HFFc6 (cell line): ENCODE measurements at regions not wholly inside any gene's neighbourhood (a gene's known extent, or its start where the extent isn't known, plus 50 kb on each side); places are given as distances from the start of the nearest gene placed in this dataset.

Experiments used
- DNase-seq: peaks from one replicate; pipeline ENCODE4 v3.0.0-alpha.2; 2018
- H3K27ac Mint-ChIP-seq: 2 replicates; pipeline ENCODE4 v1.8.0; 2020; ENCODE audit warnings: mild to moderate bottlenecking, mixed read lengths
- H3K27me3 Mint-ChIP-seq: 2 replicates; pipeline ENCODE4 v1.8.0; 2021; ENCODE audit warnings: mild to moderate bottlenecking, moderate library complexity, mixed read lengths; ENCODE audit not compliant: insufficient read depth
- H3K36me3 Mint-ChIP-seq: 2 replicates; pipeline ENCODE4 v1.8.0; 2021; ENCODE audit warnings: low read depth, mixed read lengths
- H3K4me1 Mint-ChIP-seq: 2 replicates; pipeline ENCODE4 v1.8.0; 2020; ENCODE audit warnings: low read depth, mixed read lengths
- H3K4me3 Mint-ChIP-seq: 2 replicates; pipeline ENCODE4 v1.8.0; 2020; ENCODE audit warnings: mild to moderate bottlenecking, moderate library complexity, mixed read lengths
- H3K9me3 Mint-ChIP-seq: 2 replicates; pipeline ENCODE4 v1.8.0; 2020; ENCODE audit warnings: mild to moderate bottlenecking, mixed read lengths
- TF ChIP-seq, protein P1 (sequence below): fragments of 200-600 bp; sonication (generic); IDR thresholded peaks from 2 replicates; pipeline ENCODE4 v1.5.0; 2021; ENCODE audit warnings: antibody characterized with exemption, mild to moderate bottlenecking

DNA sequence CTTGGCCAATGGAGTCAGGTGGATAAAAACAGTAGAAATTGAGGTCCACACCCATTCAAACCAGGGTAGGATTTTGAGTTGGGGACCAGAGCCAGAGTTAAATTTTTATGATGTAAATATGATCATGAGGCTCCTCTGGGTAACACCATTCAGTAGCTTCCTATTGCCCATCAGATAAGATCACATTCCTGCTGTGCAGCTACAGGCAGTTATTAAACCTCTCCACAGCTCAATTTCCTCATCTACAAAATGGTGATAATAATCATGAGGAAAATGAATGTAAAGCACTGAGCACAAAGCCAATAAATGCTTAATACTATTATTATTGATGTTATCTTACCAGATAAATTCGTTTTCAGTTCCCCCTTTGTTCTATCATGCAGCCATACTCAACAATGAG lies 432.0 kb downstream of the CAAP1 start:
- Mint-ChIP-seq H3K27me3 (no peaks in the 10 kb centered on the region), H3K27ac (no peak overlapping the region), H3K4me1 (no peaks in the 10 kb centered on the region), H3K9me3 (peaks cover 4% of the 10 kb centered on the region; the same call in 1 of the 2 replicates), H3K36me3 (no peaks in the 10 kb centered on the region), H3K4me3 (no peak overlapping the region)
- TF ChIP-seq, protein P1, sequence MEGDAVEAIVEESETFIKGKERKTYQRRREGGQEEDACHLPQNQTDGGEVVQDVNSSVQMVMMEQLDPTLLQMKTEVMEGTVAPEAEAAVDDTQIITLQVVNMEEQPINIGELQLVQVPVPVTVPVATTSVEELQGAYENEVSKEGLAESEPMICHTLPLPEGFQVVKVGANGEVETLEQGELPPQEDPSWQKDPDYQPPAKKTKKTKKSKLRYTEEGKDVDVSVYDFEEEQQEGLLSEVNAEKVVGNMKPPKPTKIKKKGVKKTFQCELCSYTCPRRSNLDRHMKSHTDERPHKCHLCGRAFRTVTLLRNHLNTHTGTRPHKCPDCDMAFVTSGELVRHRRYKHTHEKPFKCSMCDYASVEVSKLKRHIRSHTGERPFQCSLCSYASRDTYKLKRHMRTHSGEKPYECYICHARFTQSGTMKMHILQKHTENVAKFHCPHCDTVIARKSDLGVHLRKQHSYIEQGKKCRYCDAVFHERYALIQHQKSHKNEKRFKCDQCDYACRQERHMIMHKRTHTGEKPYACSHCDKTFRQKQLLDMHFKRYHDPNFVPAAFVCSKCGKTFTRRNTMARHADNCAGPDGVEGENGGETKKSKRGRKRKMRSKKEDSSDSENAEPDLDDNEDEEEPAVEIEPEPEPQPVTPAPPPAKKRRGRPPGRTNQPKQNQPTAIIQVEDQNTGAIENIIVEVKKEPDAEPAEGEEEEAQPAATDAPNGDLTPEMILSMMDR: no peak
- DNase-seq: no peak

- Mint-ChIP-seq H3K4me1 (no peaks in the 10 kb centered on the region), H3K4me3 (no peak overlapping the region), H3K9me3 (peaks cover 4% of the 10 kb centered on the region; the same call in 1 of the 2 replicates), H3K27me3 (no peaks in the 10 kb centered on the region), H3K27ac (no peak overlapping the region), H3K36me3 (no peaks in the 10 kb centered on the region)
- TF ChIP-seq, protein P1: no peak
- DNase-seq: no peak
Observed at GRCh38 chr9:26459959-26460358, 432.6 kb downstream of the CAAP1 start.

DNA sequence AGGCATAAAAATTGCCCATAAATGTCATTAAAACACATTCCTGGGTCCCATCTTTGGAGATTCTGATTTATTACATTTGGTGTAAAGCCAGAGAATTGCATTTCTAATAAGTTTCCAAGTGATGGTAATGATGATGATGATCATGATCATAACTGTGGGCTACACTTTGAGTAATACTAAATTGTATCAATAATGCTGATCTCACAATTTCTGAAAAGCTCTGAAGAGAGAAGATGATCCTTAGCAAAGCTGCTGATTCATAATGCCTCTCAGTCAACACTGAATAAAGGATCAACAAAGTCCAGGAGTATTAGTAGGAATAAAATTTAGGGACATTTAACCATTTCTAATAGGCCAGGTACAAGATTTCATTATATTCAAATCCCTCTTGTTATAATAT lies 434.5 kb downstream of the CAAP1 start:
- Mint-ChIP-seq H3K9me3 (peaks cover 4% of the 10 kb centered on the region; the same call in 1 of the 2 replicates), H3K36me3 (no peaks in the 10 kb centered on the region), H3K27ac (no peak overlapping the region), H3K4me1 (no peaks in the 10 kb centered on the region), H3K27me3 (no peaks in the 10 kb centered on the region), H3K4me3 (no peak overlapping the region)
- TF ChIP-seq, protein P1: no peak
- no peak for DNase-seq

GRCh38 chr9:26457151-26457550 lies 435.5 kb downstream of the CAAP1 start:
- peaks cover 4% of the 10 kb centered on the region; the same call in 1 of the 2 replicates for H3K9me3 Mint-ChIP-seq
- DNase-seq: no peak
- H3K27ac Mint-ChIP-seq: no peak overlapping the region
- no peaks in the 10 kb centered on the region for H3K4me1 Mint-ChIP-seq
- no peaks in the 10 kb centered on the region for H3K27me3 Mint-ChIP-seq
- H3K36me3 Mint-ChIP-seq: no peaks in the 10 kb centered on the region
- TF ChIP-seq, protein P1: no peak
- no peak overlapping the region for H3K4me3 Mint-ChIP-seq

DNA sequence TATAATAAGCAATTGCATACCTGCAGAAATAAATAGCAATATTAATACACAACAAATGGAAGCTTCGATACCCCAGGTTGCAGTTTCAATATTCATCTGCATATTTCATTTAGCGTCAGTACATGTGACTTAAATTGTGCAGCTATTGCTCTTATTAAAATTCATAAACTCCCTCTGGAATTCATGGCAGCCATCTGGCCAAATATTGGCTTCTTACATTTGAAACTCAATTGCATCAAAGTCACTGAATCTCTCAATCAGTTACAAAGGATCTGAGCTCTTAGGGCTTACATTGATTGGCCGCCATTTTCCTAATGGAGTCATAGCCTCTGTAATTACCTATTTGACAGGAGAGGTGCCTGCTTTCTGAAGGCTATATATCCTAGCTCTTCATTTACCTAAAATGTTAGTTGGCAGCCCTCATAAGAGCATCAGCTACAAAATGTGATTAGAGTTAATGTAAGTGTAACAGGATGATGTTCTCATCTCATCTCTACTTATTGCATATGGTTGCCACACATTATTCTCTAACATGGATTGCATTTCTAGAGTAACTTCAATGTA lies 453.5 kb downstream of the CAAP1 start:
- no peaks in the 10 kb centered on the region for H3K36me3 Mint-ChIP-seq
- no peaks in the 10 kb centered on the region; the same call in none of the 2 replicates for H3K27me3 Mint-ChIP-seq
- no peaks in the 10 kb centered on the region; the same call in 1 of the 2 replicates for H3K9me3 Mint-ChIP-seq
- DNase-seq: no peak
- H3K4me1 Mint-ChIP-seq: no peaks in the 10 kb centered on the region
- TF ChIP-seq, protein P1: no peak
- no peak overlapping the region for H3K27ac Mint-ChIP-seq
- H3K4me3 Mint-ChIP-seq: no peak overlapping the region
